Ramos (cell line): ENCODE measurements at regions not wholly inside any gene's neighbourhood (a gene's known extent, or its start where the extent isn't known, plus 50 kb on each side); places are given as distances from the start of the nearest gene placed in this dataset.
"Not testable (repeated sequence)": the region's sequence is repeated elsewhere in the genome, so short reads cannot be mapped to it uniquely, and the experiment has no call there.

ENCODE experiments used
- in situ Hi-C: fragments of 300-500 bp; cut with MboI; formaldehyde crosslinking; loops from one replicate; pipeline ENCODE4 v1.14.3; 2022; ENCODE audit warnings: low sequenced_read_pairs; ENCODE audit not compliant: unreplicated experiment

DNA sequence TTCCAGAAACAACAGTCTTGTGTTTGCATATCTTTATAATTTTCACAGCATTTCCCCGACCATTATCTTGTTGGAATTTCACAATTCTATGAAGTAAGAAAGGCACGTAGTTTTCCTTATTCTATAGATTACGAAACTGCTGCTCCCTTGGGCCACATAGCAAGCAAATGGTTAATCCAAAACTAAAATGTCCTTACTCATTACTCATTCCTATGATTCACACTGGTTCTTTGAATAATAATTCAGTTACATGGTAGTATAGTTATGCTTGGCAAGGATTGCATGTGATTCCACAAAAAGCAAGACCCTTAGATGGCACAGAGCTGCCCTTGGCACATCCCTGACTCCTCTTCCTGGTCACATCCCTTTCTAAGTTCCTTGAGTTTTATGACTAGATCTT is 51.2 kb downstream of the OR13H1 start:
- in situ Hi-C loops, result no loop called here

GRCh38 chrX:131607792-131608369 is 64.0 kb downstream of the OR13H1 start:
- in situ Hi-C loops, result no loop called here

- in situ Hi-C loops, result no loop called here
Observed at GRCh38 chrX:131609480-131609879, 65.6 kb downstream of the OR13H1 start.

- in situ Hi-C loops, result no loop called here
Observed at GRCh38 chrX:131613260-131613659, 69.4 kb downstream of the OR13H1 start.

- in situ Hi-C loops, result no loop called here
Observed at GRCh38 chrX:131614241-131614640, 70.4 kb downstream of the OR13H1 start.

DNA sequence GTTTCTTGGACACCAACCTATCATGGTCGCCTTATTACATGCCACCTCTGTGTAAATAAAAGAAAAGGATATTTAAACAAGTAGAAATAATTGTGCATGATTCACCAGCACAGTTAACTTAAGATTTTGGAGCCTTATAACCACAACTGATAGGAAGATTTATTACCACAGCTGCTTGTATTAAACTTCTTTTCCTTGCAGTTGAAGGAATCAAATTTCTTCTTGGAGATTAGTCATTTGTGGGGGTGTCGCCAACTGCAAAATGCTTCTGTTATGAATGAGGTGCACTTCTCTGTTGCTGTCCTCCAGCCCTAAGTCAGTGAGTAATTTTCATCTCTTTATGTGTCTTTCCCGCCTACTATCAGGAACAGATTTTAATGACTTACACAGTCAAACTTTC is 73.3 kb downstream of the OR13H1 start:
- in situ Hi-C loops, result no loop called here

DNA sequence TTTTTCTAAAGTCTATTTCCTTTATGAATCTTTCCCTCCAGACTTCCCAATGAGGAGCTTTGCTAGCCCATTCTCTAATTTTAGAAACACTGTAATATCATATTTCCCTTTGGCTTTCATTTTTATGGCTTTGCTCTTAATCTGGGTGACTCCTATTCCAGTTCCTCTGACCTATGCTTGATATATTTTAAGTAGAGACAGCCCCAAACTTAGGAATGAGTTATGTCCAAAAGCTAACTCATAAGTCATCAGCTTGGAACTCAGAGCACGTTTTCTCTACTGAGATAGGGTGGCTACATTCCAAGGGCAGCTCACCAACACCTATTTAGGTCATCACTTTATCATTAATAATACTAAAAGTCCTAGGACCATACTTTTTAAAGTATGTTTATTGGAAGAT is 77.8 kb downstream of the OR13H1 start:
- in situ Hi-C loops, result no loop called here

DNA sequence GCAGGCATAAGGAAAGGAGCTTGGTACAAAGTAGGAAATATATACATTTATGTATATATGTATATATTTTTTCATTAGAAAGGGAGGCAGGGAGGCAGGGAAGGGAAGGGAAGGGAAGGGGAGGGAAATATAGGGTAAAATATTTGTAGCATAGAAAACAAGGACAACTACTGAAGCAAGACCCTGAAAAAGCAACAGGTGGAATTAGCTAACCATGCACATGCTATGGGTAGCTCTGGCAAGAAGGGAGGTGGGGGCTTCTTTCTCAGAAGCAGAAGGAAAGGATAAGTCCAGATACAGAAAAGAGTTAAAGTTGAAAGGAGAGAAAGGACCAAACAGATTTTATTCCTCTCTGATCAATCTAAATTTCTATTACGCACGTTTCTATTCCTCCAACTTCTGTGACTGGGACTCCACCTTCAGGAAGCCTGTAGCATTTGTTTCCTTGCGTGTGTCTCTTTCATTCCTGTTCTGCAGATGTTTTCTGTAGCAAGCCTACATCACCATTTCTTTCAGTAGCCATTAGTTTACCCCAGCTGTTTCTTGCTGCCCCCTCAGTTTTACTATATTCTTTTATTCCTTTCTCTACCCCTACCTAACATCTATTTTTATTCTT is 82.9 kb downstream of the OR13H1 start:
- in situ Hi-C loops, result loop anchor here (25.0 kb wide), 1 partner anchor 639 kb away; no protein-coding TSS in a partner anchor

GRCh38 chrX:131630534-131630933 is 86.7 kb downstream of the OR13H1 start:
- in situ Hi-C loops, result loop anchor here (25.0 kb wide), 1 partner anchor 643 kb away; no protein-coding TSS in a partner anchor

GRCh38 chrX:131633285-131633917 is 89.5 kb downstream of the OR13H1 start:
- in situ Hi-C loops, result loop anchor here (25.0 kb wide), 1 partner anchor 646 kb away; no protein-coding TSS in a partner anchor

DNA sequence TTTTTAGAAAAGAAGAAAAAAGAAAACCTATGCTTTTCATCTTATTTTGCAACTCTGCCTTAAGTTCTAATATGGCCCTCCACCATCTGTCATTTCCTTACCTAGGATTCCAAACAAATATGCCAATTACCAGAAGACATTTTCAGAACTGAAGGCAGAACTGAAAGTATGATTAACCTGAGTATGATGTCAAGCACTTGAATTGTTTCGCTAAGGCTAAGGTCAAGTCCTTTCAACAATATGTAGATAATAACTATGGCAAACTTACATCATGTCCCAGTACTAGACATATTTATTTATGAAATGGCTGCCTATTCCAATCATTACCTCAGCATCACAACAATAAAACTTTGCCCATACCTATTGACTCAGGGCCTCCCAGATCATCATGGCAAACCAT is 91.0 kb downstream of the OR13H1 start:
- in situ Hi-C loops, result loop anchor here (25.0 kb wide), 1 partner anchor 648 kb away; no protein-coding TSS in a partner anchor

DNA sequence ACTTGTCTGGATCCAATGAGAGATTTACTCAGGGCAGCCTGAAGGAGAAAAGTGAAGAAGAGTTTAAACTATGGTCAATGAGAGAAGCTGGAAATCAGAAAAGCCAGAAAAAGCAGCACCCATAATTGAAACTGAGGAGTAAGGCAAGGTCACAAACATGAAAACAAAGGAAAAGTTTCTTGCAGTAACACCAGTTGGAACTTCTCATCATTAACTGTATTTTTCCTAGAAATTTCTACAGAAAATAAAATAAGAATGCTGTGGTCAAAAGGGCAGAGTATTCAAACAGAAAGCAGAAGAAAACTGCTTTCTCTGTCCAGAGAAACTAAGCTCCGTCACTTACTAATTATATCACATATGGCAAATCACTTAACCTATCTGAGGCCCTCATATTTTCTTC is 102.2 kb downstream of the OR13H1 start:
- in situ Hi-C loops, result loop anchor here (25.0 kb wide), 1 partner anchor 659 kb away; no protein-coding TSS in a partner anchor

DNA sequence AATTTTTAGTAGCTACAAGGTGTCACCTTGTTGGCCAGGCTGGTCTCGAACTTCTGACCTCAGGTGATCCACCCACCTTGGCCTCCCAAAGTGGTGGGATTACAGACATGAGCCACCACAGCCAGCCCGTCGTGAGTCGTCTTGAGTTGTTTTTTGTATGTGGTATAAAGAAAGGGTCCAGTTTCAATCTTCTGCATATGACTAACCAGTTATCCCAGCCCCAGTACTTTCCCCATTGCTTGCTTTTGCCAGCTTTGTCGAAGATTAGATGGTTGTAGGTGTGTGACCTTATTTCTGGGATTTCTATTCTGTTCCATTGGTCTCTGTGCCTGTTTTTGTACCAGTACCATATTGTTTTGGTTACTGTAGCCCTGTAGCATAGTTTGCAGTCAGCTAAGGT is 105.9 kb downstream of the OR13H1 start:
- in situ Hi-C loops, result loop anchor here (25.0 kb wide), 1 partner anchor 662 kb away; no protein-coding TSS in a partner anchor

DNA sequence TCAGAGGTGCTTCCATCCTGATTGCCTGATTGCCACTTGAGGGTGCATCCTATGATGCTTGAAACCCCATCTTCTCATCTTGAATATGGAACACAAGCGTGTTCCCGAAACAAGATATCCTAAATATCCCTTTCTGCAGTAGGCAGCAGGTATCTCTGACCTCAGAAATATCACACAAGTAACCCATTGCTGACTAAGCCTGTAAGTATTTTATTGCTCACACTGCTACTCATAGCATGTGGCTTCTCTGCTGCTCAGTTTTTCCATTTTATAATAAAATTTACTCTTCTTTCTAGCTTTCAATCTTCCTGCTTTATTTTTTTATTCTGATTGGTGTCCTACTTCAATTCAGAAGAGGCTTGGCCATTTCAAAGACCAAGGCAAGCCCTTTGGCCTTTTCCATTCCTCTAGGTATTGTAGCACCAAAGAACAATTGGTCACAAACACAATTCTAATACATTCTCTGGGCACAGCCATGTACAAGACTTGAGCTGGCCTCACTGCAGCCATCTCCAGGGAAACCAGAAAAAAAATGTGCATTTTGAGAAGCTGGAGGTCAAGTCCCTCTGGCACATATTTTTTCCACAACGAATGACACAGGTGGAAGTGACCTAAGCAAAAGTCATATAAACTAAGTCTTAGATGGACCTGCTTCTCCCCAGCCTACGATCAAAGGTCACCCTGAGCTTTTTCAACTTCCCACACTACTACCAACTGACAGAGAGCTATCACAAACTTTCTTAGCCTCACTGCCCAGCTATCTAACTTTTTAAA is 107.0 kb downstream of the OR13H1 start:
- in situ Hi-C loops, result no loop called here

- in situ Hi-C loops, result not testable (repeated sequence)
Observed at GRCh38 chrX:131663726-131664125, 119.9 kb downstream of the OR13H1 start.

GRCh38 chrX:131671735-131672134 is 127.9 kb downstream of the OR13H1 start:
- in situ Hi-C loops, result no loop called here

DNA sequence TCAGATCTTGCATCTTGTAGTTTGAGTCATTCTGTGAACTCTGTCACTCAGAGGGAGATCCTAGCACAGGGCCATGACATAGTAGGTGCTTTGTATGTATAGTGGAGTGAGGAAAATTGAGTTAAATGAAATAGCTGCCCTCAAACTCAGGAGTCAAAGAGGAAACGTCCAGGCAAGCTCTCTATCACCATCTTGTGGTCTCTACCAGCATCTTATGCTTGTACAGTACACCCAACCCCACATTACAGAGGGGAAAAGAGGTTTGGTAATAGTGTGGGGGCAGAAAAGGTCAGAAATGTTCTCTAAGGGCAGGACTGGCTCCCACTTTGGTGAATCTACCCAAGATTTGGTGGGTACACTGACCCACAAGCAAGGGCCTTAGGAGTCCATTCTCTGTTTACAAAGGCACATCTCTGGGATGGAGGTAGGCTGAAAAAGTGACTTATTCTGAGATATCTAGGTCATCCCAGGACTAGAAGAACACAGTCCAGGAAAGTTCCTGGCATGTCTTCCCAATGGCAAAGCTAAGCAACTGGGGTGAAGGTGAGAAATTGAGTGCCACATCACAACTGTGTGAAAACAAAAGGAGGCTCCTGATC is 131.8 kb downstream of the OR13H1 start:
- in situ Hi-C loops, result no loop called here

DNA sequence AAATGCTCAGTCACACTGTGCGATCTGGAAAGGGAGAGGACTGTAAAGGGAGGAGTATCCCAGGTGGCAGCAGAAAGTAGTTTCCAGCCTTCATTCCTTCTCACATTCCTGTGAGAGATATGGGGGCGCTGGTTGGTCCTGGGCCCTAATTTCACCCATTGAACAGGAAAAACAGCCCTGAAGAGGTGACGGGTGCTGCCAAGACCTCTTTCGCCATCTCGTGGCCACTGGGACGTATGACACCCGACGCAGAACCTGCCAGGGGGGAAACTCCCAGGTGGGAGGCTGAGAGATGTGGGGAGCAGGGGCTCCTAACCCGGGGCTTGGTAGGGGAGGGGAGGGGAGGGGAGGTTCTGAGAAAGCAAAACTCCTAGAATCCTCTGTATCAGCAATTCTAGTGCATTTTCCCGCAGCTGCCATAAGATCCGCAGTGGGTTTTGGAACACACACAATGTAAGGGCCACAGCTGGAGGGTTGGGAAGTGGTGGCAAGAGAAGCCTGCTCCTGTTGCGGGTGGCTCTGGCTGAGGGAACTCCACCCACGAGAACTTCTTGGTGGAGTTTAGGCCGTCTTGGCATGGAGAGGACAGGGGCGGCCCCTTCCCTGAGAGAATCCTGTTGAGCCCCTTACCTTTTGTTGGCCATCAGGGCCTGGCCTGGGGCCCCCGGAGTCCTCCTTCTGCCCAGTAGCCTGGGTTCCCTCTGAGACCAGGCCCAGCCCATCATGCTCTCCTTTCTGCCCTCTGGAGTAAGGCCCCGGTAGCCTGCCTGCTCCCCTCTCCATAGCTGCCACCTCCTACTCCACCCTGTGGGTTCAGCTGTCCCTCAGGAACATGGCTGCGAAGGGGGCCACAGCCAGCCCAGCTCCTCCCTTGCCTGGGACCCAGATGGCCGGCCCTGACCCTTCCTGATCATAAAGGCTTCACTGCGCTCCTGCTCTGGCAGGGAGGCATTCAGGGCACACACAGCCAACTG is 134.1 kb downstream of the OR13H1 start:
- in situ Hi-C loops, result no loop called here

DNA sequence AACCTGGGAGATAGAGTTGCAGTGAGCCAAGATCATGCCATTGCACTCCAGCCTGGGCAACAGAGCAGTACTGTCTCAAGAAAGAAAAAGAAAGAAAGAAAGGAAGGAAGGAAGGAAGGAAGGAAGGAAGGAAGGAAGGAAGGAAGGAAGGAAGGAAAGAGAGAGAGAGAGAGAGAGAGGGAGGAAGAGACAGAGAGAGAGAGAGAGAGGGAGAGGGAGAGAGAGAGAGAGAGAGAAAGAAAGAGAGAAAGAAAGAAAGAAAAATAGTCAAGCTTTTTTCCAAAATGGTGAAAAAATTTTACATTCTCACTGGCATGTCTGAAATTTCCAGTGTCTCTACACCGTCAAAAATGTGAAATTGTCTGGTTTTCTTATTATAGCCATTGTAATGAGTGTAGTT is 138.9 kb downstream of the OR13H1 start:
- in situ Hi-C loops, result not testable (repeated sequence)
